Hepatocyte (in vitro differentiated cells): ENCODE measurements at regions not wholly inside any gene's neighbourhood (a gene's known extent, or its start where the extent isn't known, plus 50 kb on each side); places are given as distances from the start of the nearest gene placed in this dataset.

Experiments used
- CTCF ChIP-seq: fragments of 200-600 bp; sonication (generic); IDR thresholded peaks from 2 replicates; pipeline ENCODE4 v1.5.1; 2016; ENCODE audit warnings: antibody characterized with exemption, mild to moderate bottlenecking; ENCODE audit not compliant: poor library complexity
- EZH2phosphoT487 ChIP-seq: fragments of 200-600 bp; sonication (generic); IDR thresholded peaks from one replicate; pipeline ENCODE4 v1.6.1; 2018; ENCODE audit warnings: antibody characterized with exemption, mild to moderate bottlenecking, low read depth, moderate library complexity; ENCODE audit not compliant: unreplicated experiment, severe bottlenecking

- TF ChIP-seq EZH2phosphoT487 = no peak
- TF ChIP-seq CTCF = no peak
Observed at GRCh38 chr13:95386370-95386769, 85.1 kb upstream of the ABCC4 start.
